Choroid plexus epithelial cell (primary cell): ENCODE measurements at regions not wholly inside any gene's neighbourhood (a gene's known extent, or its start where the extent isn't known, plus 50 kb on each side); places are given as distances from the start of the nearest gene placed in this dataset.

Source experiments
- DNase-seq: peaks from one replicate; pipeline ENCODE4 v3.0.0-alpha.2; 2010; ENCODE audit warnings: low read depth
- H3K4me3 ChIP-seq: 2 replicates; pipeline ENCODE4 v1.5.1; 2011; ENCODE audit warnings: low read depth, mild to moderate bottlenecking, control low read depth, low read length, moderate library complexity
- TF ChIP-seq, protein P1 (sequence below): conservative IDR thresholded peaks from 2 replicates; pipeline ENCODE4 v1.5.1; 2011; ENCODE audit warnings: low read depth, mild to moderate bottlenecking, control low read depth, inconsistent platforms, low read length, moderate library complexity

GRCh38 chr17:12546983-12547382 is 118.7 kb upstream of the MYOCD start:
- TF ChIP-seq, protein P1, sequence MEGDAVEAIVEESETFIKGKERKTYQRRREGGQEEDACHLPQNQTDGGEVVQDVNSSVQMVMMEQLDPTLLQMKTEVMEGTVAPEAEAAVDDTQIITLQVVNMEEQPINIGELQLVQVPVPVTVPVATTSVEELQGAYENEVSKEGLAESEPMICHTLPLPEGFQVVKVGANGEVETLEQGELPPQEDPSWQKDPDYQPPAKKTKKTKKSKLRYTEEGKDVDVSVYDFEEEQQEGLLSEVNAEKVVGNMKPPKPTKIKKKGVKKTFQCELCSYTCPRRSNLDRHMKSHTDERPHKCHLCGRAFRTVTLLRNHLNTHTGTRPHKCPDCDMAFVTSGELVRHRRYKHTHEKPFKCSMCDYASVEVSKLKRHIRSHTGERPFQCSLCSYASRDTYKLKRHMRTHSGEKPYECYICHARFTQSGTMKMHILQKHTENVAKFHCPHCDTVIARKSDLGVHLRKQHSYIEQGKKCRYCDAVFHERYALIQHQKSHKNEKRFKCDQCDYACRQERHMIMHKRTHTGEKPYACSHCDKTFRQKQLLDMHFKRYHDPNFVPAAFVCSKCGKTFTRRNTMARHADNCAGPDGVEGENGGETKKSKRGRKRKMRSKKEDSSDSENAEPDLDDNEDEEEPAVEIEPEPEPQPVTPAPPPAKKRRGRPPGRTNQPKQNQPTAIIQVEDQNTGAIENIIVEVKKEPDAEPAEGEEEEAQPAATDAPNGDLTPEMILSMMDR: peak; percentile 28
- peak; percentile 11 for DNase-seq
- H3K4me3 ChIP-seq: no peak overlapping the region

GRCh38 chr17:12547831-12548230 is 117.9 kb upstream of the MYOCD start:
- no peak for DNase-seq
- no peak overlapping the region for H3K4me3 ChIP-seq
- TF ChIP-seq, protein P1: no peak

- TF ChIP-seq, protein P1: no peak
- H3K4me3 ChIP-seq: no peak overlapping the region
- DNase-seq: no peak
These were observed 117.1 kb upstream of the MYOCD start for GRCh38 chr17:12548558-12548957.

- peak; percentile 53 for DNase-seq
- TF ChIP-seq, protein P1: no peak
- H3K4me3 ChIP-seq: peak overlapping the region; percentile 27
These were observed 116.1 kb upstream of the MYOCD start for GRCh38 chr17:12549499-12550041.

GRCh38 chr17:12553625-12554024 is 112.1 kb upstream of the MYOCD start:
- TF ChIP-seq, protein P1: no peak
- H3K4me3 ChIP-seq: no peak overlapping the region
- DNase-seq: peak; percentile 25

DNA sequence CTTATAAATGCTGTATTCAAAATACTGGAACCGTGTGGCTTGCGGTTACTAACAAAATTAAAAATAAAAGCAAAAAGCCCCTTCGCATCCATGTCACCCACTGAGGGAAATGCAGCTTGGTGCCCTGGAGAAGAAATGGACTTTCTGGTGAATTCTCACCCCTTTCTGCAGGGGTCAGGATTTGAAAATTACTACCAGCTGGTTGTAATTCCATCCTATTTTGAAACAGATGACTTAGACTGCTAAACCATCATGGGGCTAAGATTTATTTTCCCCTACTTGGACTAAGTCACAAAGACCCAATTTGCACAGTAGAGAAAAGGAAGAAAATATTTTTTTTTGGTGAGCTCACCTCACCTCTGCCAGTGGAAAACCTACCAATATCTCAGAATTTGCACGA is 111.4 kb upstream of the MYOCD start:
- H3K4me3 ChIP-seq: no peak overlapping the region
- peak; percentile 9 for DNase-seq
- TF ChIP-seq, protein P1: no peak

- DNase-seq: no peak
- TF ChIP-seq, protein P1: no peak
- H3K4me3 ChIP-seq: no peak overlapping the region
These were observed 99.4 kb upstream of the MYOCD start for GRCh38 chr17:12566291-12566690.
